ENCODE measurements at regions not wholly inside any gene's neighbourhood (a gene's known extent, or its start where the extent isn't known, plus 50 kb on each side); places are given as distances from the start of the nearest gene placed in this dataset.

GRCh38 chr2:16334886-16335603 is 330.6 kb downstream of the CYRIA start:
- no peak for TF ChIP-seq CTCF (IDR thresholded peaks at IDR 0.05; ENCODE audit: low read depth, low read length)
- no peak overlapping the region for H3K4me3 ChIP-seq (ENCODE audit: low read depth, low read length)
- no peak for DNase-seq (ENCODE audit: low read depth)

- TF ChIP-seq, protein P1, sequence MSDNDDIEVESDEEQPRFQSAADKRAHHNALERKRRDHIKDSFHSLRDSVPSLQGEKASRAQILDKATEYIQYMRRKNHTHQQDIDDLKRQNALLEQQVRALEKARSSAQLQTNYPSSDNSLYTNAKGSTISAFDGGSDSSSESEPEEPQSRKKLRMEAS (IDR thresholded peaks at IDR 0.05; ENCODE audit: low read depth, low read length), result no peak
- TF ChIP-seq MYC (IDR thresholded peaks at IDR 0.05; ENCODE audit: low read depth, low read length) (no peak), CTCF (IDR thresholded peaks at IDR 0.05; ENCODE audit: low read depth, low read length) (no peak), POLR2A (IDR thresholded peaks at IDR 0.05; ENCODE audit: extremely low read depth, insufficient read length) (no peak)
- DNase-seq (ENCODE audit: low read depth), result no peak
- H3K4me3 ChIP-seq (ENCODE audit: low read depth, low read length), result no peak overlapping the region
Measured at GRCh38 chr2:16334366-16334765, 331.3 kb downstream of the CYRIA start.

- no peak for DNase-seq (ENCODE audit: low read depth)
- TF ChIP-seq CTCF (IDR thresholded peaks at IDR 0.05; ENCODE audit: low read depth, low read length), result no peak
- no peak for TF ChIP-seq POLR2A (IDR thresholded peaks at IDR 0.05; ENCODE audit: extremely low read depth, insufficient read length)
- TF ChIP-seq, protein P1 (IDR thresholded peaks at IDR 0.05; ENCODE audit: low read depth, low read length), result no peak
- TF ChIP-seq MYC (IDR thresholded peaks at IDR 0.05; ENCODE audit: low read depth, low read length), result no peak
Measured at GRCh38 chr2:16333681-16334080, 332.0 kb downstream of the CYRIA start.

DNA sequence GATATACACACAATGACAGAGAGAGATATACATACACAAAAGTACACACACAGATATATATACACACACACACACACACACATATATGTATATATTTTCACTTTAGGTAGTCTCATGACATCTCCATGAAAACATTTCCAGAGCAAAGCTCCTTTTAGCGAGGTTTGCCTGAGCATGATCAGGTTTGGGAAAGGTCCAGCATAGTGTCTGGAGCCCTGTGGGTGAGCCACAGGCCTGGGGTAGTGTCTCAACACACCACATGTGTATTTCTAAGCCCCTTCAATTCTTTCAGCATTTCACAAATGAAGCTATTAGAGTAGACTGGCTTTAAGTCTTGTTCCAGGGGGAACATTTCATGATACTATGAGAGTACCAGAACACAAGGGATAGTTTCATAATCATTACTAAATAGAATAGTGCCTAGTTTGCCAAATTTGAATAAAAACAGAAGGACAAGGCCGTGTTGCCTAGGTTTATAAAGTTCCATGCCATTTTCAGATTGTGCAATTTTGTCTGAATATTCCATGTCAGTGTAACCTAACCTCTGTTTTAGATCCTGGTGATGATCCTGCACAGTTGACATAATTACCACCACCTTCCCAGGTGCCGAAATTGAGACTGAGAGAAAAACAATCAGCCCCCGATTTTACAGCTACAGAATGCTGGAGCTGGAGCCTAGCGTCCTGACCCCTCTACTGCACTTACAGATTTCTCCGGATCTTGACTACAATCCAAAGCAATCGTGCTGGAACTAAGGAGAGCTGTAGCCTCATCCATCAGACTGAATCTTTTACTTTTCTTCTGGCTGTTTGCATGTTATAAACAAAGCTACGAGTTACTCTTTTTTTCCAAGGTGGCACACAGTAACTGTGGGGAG is 332.7 kb downstream of the CYRIA start:
- DNase-seq (ENCODE audit: low read depth), result no peak
- H3K4me3 ChIP-seq (ENCODE audit: low read depth, low read length), result no peak overlapping the region
- TF ChIP-seq POLR2A (IDR thresholded peaks at IDR 0.05; ENCODE audit: extremely low read depth, insufficient read length) (no peak), CTCF (IDR thresholded peaks at IDR 0.05; ENCODE audit: low read depth, low read length) (no peak), MYC (IDR thresholded peaks at IDR 0.05; ENCODE audit: low read depth, low read length) (no peak)
- TF ChIP-seq, protein P1 (IDR thresholded peaks at IDR 0.05; ENCODE audit: low read depth, low read length), result no peak

More at GRCh38 chr2:16333681-16334080, 332.0 kb downstream of the CYRIA start:
- no peak overlapping the region for H3K4me3 ChIP-seq (ENCODE audit: low read depth, low read length)

- H3K4me3 ChIP-seq (ENCODE audit: low read depth, low read length), result no peak overlapping the region
- DNase-seq (ENCODE audit: low read depth), result no peak
- TF ChIP-seq POLR2A (IDR thresholded peaks at IDR 0.05; ENCODE audit: extremely low read depth, insufficient read length) (no peak), CTCF (IDR thresholded peaks at IDR 0.05; ENCODE audit: low read depth, low read length) (no peak), MYC (IDR thresholded peaks at IDR 0.05; ENCODE audit: low read depth, low read length) (no peak)
- TF ChIP-seq, protein P1 (IDR thresholded peaks at IDR 0.05; ENCODE audit: low read depth, low read length), result no peak
Measured at GRCh38 chr2:16331772-16332171, 333.9 kb downstream of the CYRIA start.

Data from NB4 (cell line).